GM13977 (cell line): ENCODE measurements at regions not wholly inside any gene's neighbourhood (a gene's known extent, or its start where the extent isn't known, plus 50 kb on each side); places are given as distances from the start of the nearest gene placed in this dataset.

Experiments used
- DNase-seq: peaks from one replicate; pipeline ENCODE4 v3.0.0; 2012; ENCODE audit warnings: low spot score
- CTCF ChIP-seq: IDR thresholded peaks from 2 replicates; pipeline ENCODE4 v1.5.1; 2012; ENCODE audit warnings: mild to moderate bottlenecking, control low read depth; ENCODE audit not compliant: insufficient read depth; ENCODE audit errors: extremely low read depth, missing control alignments
- in situ Hi-C: fragments of 300-500 bp; cut with MboI; formaldehyde crosslinking; loops from one replicate; pipeline ENCODE4 v1.12.0; 2022; ENCODE audit warnings: low sequenced_read_pairs, low pct_unique_long_range_greater_than_20kb, mixed read lengths, inconsistent platforms; ENCODE audit not compliant: unreplicated experiment

GRCh38 chr10:53315709-53316108 lies 543.1 kb upstream of the MBL2 start:
- DNase-seq, result no peak
- in situ Hi-C loops, result no loop called here
- no peak for TF ChIP-seq CTCF

GRCh38 chr10:53314876-53315275 lies 542.3 kb upstream of the MBL2 start:
- no peak for TF ChIP-seq CTCF
- in situ Hi-C loops, result no loop called here
- no peak for DNase-seq

- no peak for TF ChIP-seq CTCF
- in situ Hi-C loops, result no loop called here
- DNase-seq, result no peak
These were observed 525.9 kb upstream of the MBL2 start for GRCh38 chr10:53298443-53298842.

GRCh38 chr10:53284615-53285182 lies 512.1 kb upstream of the MBL2 start:
- in situ Hi-C loops, result no loop called here
- TF ChIP-seq CTCF, result no peak
- no peak for DNase-seq

- no peak for TF ChIP-seq CTCF
- in situ Hi-C loops, result no loop called here
- DNase-seq, result no peak
These were observed 504.2 kb upstream of the MBL2 start for GRCh38 chr10:53276797-53277196.

GRCh38 chr10:53269482-53269881 lies 496.9 kb upstream of the MBL2 start:
- in situ Hi-C loops, result no loop called here
- no peak for TF ChIP-seq CTCF
- no peak for DNase-seq

GRCh38 chr10:53260213-53260612 lies 487.6 kb upstream of the MBL2 start:
- in situ Hi-C loops, result no loop called here
- no peak for TF ChIP-seq CTCF
- DNase-seq, result no peak
